ENCODE measurements at regions not wholly inside any gene's neighbourhood (a gene's known extent, or its start where the extent isn't known, plus 50 kb on each side); places are given as distances from the start of the nearest gene placed in this dataset.

DNA sequence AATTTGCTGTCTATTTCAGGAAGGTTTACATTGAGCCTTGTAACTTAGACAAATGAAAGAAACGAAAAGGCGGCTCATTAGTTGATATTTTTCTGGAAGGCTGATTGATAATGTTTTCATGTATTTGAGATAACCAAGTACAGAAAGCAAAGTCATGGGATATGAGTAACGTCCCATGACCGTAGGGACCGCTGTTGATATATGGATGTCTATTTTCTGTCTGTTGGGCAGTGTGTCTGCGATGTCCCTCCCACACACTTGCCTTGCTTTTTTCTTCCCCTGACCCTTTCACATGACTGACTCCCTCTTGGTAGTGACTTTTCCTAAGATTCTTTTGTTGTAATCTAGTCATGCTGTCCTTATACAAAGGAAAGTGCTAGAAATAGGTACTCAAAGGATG is 57.0 kb upstream of the GPR158 start (continued):
- no peak for TF ChIP-seq ZNF214 (tag by site-specific recombination; IDR thresholded peaks at IDR 0.05; ENCODE audit: borderline replicate concordance)
- no peak for TF ChIP-seq ZNF791 (tag by site-specific recombination; IDR thresholded peaks at IDR 0.05)
- TF ChIP-seq ZNF335 (tag by site-specific recombination; conservative IDR thresholded peaks at IDR 0.05) = no peak
- TF ChIP-seq, protein P1, sequence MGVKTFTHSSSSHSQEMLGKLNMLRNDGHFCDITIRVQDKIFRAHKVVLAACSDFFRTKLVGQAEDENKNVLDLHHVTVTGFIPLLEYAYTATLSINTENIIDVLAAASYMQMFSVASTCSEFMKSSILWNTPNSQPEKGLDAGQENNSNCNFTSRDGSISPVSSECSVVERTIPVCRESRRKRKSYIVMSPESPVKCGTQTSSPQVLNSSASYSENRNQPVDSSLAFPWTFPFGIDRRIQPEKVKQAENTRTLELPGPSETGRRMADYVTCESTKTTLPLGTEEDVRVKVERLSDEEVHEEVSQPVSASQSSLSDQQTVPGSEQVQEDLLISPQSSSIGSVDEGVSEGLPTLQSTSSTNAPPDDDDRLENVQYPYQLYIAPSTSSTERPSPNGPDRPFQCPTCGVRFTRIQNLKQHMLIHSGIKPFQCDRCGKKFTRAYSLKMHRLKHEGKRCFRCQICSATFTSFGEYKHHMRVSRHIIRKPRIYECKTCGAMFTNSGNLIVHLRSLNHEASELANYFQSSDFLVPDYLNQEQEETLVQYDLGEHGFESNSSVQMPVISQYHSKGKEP (tag by site-specific recombination; IDR thresholded peaks at IDR 0.05) = no peak
- no peak for TF ChIP-seq GLI4 (tag by site-specific recombination; IDR thresholded peaks at IDR 0.05)
- TF ChIP-seq, protein P2, sequence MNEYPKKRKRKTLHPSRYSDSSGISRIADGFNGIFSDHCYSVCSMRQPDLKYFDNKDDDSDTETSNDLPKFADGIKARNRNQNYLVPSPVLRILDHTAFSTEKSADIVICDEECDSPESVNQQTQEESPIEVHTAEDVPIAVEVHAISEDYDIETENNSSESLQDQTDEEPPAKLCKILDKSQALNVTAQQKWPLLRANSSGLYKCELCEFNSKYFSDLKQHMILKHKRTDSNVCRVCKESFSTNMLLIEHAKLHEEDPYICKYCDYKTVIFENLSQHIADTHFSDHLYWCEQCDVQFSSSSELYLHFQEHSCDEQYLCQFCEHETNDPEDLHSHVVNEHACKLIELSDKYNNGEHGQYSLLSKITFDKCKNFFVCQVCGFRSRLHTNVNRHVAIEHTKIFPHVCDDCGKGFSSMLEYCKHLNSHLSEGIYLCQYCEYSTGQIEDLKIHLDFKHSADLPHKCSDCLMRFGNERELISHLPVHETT (tag by site-specific recombination; IDR thresholded peaks at IDR 0.05) = no peak
- TF ChIP-seq, protein P3, sequence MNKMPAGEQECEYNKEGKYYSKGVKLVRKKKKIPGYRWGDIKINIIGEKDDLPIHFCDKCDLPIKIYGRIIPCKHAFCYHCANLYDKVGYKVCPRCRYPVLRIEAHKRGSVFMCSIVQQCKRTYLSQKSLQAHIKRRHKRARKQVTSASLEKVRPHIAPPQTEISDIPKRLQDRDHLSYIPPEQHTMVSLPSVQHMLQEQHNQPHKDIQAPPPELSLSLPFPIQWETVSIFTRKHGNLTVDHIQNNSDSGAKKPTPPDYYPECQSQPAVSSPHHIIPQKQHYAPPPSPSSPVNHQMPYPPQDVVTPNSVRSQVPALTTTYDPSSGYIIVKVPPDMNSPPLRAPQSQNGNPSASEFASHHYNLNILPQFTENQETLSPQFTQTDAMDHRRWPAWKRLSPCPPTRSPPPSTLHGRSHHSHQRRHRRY (tag by site-specific recombination; IDR thresholded peaks at IDR 0.05) = no peak
- TF ChIP-seq, protein P4, sequence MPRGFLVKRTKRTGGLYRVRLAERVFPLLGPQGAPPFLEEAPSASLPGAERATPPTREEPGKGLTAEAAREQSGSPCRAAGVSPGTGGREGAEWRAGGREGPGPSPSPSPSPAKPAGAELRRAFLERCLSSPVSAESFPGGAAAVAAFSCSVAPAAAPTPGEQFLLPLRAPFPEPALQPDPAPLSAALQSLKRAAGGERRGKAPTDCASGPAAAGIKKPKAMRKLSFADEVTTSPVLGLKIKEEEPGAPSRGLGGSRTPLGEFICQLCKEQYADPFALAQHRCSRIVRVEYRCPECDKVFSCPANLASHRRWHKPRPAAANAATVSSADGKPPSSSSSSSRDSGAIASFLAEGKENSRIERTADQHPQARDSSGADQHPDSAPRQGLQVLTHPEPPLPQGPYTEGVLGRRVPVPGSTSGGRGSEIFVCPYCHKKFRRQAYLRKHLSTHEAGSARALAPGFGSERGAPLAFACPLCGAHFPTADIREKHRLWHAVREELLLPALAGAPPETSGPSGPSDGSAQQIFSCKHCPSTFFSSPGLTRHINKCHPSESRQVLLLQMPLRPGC (tag by site-specific recombination; IDR thresholded peaks at IDR 0.05) = no peak
- TF ChIP-seq MZF1 (tag by site-specific recombination; IDR thresholded peaks at IDR 0.05; ENCODE audit: borderline replicate concordance) = no peak

DNA sequence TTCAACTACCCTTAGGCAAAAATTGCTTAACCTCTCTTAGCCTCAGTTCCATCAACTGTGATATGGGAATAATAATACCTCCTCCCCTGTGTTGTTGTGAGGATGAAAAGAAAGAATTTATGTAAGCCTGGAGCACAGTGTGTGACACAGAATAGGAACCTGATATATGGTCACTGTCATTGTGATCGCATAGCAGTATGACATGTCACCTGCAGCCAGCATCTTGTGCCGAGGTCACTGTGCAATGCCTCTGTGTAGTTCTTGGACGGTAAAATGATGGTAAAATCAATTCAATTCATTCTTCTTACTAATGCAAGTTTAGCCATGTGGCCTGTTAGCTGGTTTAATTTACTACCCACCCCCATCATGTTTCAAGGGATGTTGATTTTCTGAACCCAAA is 54.6 kb upstream of the GPR158 start:
- Histone ChIP-seq H3K9me3 (ENCODE audit: control insufficient read depth, insufficient read depth, low read depth, low read length) (no peaks in the 10 kb centered on the region), H3K36me3 (ENCODE audit: control insufficient read depth in 2 of 2, insufficient read depth in 1 of 2, low read length in 2 of 2) (no peaks in the 10 kb centered on the region), H3K4me3 (ENCODE audit: low read depth, low read length) (no peak overlapping the region), H3K27ac (ENCODE audit: extremely low read depth, low read depth, low read length) (no peak overlapping the region), H3K4me1 (ENCODE audit: control insufficient read depth, insufficient read depth, low read length) (no peaks in the 10 kb centered on the region)
- TF ChIP-seq, protein P5, sequence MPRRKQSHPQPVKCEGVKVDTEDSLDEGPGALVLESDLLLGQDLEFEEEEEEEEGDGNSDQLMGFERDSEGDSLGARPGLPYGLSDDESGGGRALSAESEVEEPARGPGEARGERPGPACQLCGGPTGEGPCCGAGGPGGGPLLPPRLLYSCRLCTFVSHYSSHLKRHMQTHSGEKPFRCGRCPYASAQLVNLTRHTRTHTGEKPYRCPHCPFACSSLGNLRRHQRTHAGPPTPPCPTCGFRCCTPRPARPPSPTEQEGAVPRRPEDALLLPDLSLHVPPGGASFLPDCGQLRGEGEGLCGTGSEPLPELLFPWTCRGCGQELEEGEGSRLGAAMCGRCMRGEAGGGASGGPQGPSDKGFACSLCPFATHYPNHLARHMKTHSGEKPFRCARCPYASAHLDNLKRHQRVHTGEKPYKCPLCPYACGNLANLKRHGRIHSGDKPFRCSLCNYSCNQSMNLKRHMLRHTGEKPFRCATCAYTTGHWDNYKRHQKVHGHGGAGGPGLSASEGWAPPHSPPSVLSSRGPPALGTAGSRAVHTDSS (tag by site-specific recombination; IDR thresholded peaks at IDR 0.05) = no peak
- ChIA-PET POLR2A (interaction anchor here (0.6 kb wide), 1 partner anchor 920 kb away, joined by 3 read pairs; no protein-coding TSS in a partner anchor), CTCF (interaction anchor here (0.6 to 1.1 kb wide), 3 partner anchors 9 to 1802 kb away, joined by 3 to 7 read pairs (median 3); no protein-coding TSS in a partner anchor)
